ENCODE measurements at regions not wholly inside any gene's neighbourhood (a gene's known extent, or its start where the extent isn't known, plus 50 kb on each side); places are given as distances from the start of the nearest gene placed in this dataset.
A peak's percentile ranks its signal among the peaks of the same experiment; 100 is the strongest.

- no peaks in the 10 kb centered on the region for H3K27me3 ChIP-seq
- no peaks in the 10 kb centered on the region for H3K9me3 ChIP-seq
- TF ChIP-seq POLR2A (IDR thresholded peaks at IDR 0.05): no peak
- TF ChIP-seq, protein P1, sequence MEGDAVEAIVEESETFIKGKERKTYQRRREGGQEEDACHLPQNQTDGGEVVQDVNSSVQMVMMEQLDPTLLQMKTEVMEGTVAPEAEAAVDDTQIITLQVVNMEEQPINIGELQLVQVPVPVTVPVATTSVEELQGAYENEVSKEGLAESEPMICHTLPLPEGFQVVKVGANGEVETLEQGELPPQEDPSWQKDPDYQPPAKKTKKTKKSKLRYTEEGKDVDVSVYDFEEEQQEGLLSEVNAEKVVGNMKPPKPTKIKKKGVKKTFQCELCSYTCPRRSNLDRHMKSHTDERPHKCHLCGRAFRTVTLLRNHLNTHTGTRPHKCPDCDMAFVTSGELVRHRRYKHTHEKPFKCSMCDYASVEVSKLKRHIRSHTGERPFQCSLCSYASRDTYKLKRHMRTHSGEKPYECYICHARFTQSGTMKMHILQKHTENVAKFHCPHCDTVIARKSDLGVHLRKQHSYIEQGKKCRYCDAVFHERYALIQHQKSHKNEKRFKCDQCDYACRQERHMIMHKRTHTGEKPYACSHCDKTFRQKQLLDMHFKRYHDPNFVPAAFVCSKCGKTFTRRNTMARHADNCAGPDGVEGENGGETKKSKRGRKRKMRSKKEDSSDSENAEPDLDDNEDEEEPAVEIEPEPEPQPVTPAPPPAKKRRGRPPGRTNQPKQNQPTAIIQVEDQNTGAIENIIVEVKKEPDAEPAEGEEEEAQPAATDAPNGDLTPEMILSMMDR (IDR thresholded peaks at IDR 0.05): no peak
- H3K36me3 ChIP-seq (ENCODE audit: low read depth, missing control alignments): no peaks in the 10 kb centered on the region
- no peak for DNase-seq
- no peaks in the 10 kb centered on the region for H3K4me1 ChIP-seq
- no peak overlapping the region for H3K4me3 ChIP-seq
- WGBS, 2 donors: 32 to 35% methylated on average over 2 of the region's 2 CpGs
- H3K27ac ChIP-seq: no peak overlapping the region
- intact Hi-C loops (cut with DNase I; ENCODE audit: low total_unique reads): no loop called here
Observed at GRCh38 chr4:45841791-45842190, 282.1 kb downstream of the GABRG1 start.

- no peaks in the 10 kb centered on the region for H3K27me3 ChIP-seq
- H3K4me1 ChIP-seq: no peaks in the 10 kb centered on the region
- no peak overlapping the region for H3K27ac ChIP-seq
- H3K9me3 ChIP-seq: no peaks in the 10 kb centered on the region
- H3K4me3 ChIP-seq: no peak overlapping the region
- TF ChIP-seq, protein P1 (IDR thresholded peaks at IDR 0.05): no peak
- TF ChIP-seq POLR2A (IDR thresholded peaks at IDR 0.05): no peak
- no peak for DNase-seq
- WGBS, 2 donors: 67 to 71% methylated on average over 2 of the region's 2 CpGs
- intact Hi-C loops (cut with DNase I; ENCODE audit: low total_unique reads): no loop called here
- H3K36me3 ChIP-seq (ENCODE audit: low read depth, missing control alignments): no peaks in the 10 kb centered on the region
Observed at GRCh38 chr4:45831692-45832091, 292.2 kb downstream of the GABRG1 start.

DNA sequence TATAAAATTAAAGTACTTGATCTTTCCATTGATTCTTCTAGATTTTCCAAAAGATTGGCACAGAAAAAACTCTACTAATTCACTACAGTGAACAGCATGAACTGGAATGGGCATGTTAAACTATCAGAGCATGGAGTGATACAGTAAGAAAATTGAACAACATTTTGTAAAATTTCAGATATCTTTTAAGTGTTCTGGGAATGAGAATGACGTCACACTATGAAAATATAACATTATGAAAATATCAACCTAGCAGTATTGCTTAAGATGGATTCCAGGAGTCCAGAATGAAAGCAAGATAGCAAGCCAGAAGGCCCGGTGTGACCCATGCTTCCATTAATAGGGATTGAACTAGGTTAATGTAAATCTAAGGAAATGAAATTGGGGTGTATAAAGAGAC is 319.9 kb downstream of the GABRG1 start:
- H3K27ac ChIP-seq: no peak overlapping the region
- no peak overlapping the region for H3K4me3 ChIP-seq
- intact Hi-C loops (cut with DNase I; ENCODE audit: low total_unique reads): no loop called here
- TF ChIP-seq, protein P1 (IDR thresholded peaks at IDR 0.05): no peak
- no peak for TF ChIP-seq POLR2A (IDR thresholded peaks at IDR 0.05)
- no peaks in the 10 kb centered on the region for H3K36me3 ChIP-seq (ENCODE audit: low read depth, missing control alignments)
- H3K9me3 ChIP-seq: no peaks in the 10 kb centered on the region
- no peak for DNase-seq
- no peaks in the 10 kb centered on the region for H3K27me3 ChIP-seq
- H3K4me1 ChIP-seq: no peaks in the 10 kb centered on the region
- WGBS, 2 donors: 89 to 94% methylated on average over 2 of the region's 2 CpGs

DNA sequence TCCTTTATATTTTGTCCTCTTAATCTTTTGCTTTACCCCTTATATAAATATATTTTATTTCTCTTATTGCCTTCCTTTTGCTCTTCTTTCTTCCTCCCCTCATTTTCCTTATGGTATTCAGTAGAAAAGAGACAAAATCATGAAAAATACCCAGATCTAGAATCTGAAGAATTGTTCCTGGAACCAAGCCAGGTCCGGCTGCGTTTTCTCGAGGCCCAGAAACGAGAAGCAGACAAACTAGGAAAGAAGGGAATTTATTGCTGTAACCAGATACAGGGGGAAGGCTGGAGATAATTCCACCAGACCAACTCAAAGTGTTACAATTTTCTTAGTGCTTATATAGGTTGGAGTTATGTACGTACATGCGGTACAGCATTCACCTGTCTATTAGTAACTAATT is 328.7 kb downstream of the GABRG1 start:
- no peaks in the 10 kb centered on the region for H3K27me3 ChIP-seq
- H3K9me3 ChIP-seq: no peaks in the 10 kb centered on the region
- H3K4me1 ChIP-seq: no peaks in the 10 kb centered on the region
- H3K4me3 ChIP-seq: no peak overlapping the region
- 15 to 17% methylated on average over 6 of the region's 6 CpGs for WGBS, 2 donors
- TF ChIP-seq, protein P1 (IDR thresholded peaks at IDR 0.05): no peak
- no peak for TF ChIP-seq POLR2A (IDR thresholded peaks at IDR 0.05)
- intact Hi-C loops (cut with DNase I; ENCODE audit: low total_unique reads): no loop called here
- H3K27ac ChIP-seq: no peak overlapping the region
- no peaks in the 10 kb centered on the region for H3K36me3 ChIP-seq (ENCODE audit: low read depth, missing control alignments)
- peak; percentile 15 for DNase-seq

- H3K9me3 ChIP-seq: no peaks in the 10 kb centered on the region
- no peak overlapping the region for H3K27ac ChIP-seq
- no peaks in the 10 kb centered on the region for H3K36me3 ChIP-seq (ENCODE audit: low read depth, missing control alignments)
- no peak overlapping the region for H3K4me3 ChIP-seq
- WGBS, 2 donors: 61 to 65% methylated on average over 1 of the region's 1 CpG
- TF ChIP-seq, protein P1 (IDR thresholded peaks at IDR 0.05): no peak
- TF ChIP-seq POLR2A (IDR thresholded peaks at IDR 0.05): no peak
- no peaks in the 10 kb centered on the region for H3K4me1 ChIP-seq
- intact Hi-C loops (cut with DNase I; ENCODE audit: low total_unique reads): no loop called here
- no peaks in the 10 kb centered on the region for H3K27me3 ChIP-seq
- DNase-seq: no peak
Observed at GRCh38 chr4:45778514-45778913, 345.3 kb downstream of the GABRG1 start.
